ENCODE measurements at regions not wholly inside any gene's neighbourhood (a gene's known extent, or its start where the extent isn't known, plus 50 kb on each side); places are given as distances from the start of the nearest gene placed in this dataset.

- TF ChIP-seq POLR2A (conservative IDR thresholded peaks at IDR 0.05) (no peak), ZNF57 (CRISPR knock-in tag; IDR thresholded peaks at IDR 0.05) (no peak), ZNF174 (CRISPR knock-in tag; IDR thresholded peaks at IDR 0.05) (no peak), YY1 (IDR thresholded peaks at IDR 0.05; ENCODE audit: borderline replicate concordance in 1 of 3, control insufficient read depth in 1 of 3, extremely low read depth in 1 of 3, insufficient read depth in 3 of 3, insufficient read length in 1 of 3, insufficient replicate concordance in 2 of 3, low read depth in 1 of 3, low read length in 2 of 3) (no peak), CEBPB (tag; IDR thresholded peaks at IDR 0.05) (no peak), ZNF212 (CRISPR knock-in tag; IDR thresholded peaks at IDR 0.05) (no peak)
Observed at GRCh38 chrX:980587-981235, 231.7 kb downstream of the CRLF2 start.
